Colon (tissue), 2 donors: ENCODE measurements at regions not wholly inside any gene's neighbourhood (a gene's known extent, or its start where the extent isn't known, plus 50 kb on each side); places are given as distances from the start of the nearest gene placed in this dataset.
"Not testable (repeated sequence)": the region's sequence is repeated elsewhere in the genome, so short reads cannot be mapped to it uniquely, and the experiment has no call there.

Experiments
- FAIRE-seq: peaks from 2 replicates; lab custom pipeline; 2012; peaks lifted over from hg19 to GRCh38; lab: Jason Lieb, UNC
- donor health status: control.
- donor health status: control.

GRCh38 chr2:75894170-75894569 lies 183.5 kb upstream of the GCFC2 start:
- no peak for FAIRE-seq

GRCh38 chr2:75892490-75892889 lies 181.8 kb upstream of the GCFC2 start:
- FAIRE-seq, result no peak

- FAIRE-seq, result no peak
Measured at GRCh38 chr2:75882530-75882929, 171.8 kb upstream of the GCFC2 start.

- FAIRE-seq, result not testable (repeated sequence)
Measured at GRCh38 chr2:75875606-75876005, 164.9 kb upstream of the GCFC2 start.

GRCh38 chr2:75871762-75872614 lies 161.3 kb upstream of the GCFC2 start:
- not testable (repeated sequence) for FAIRE-seq

DNA sequence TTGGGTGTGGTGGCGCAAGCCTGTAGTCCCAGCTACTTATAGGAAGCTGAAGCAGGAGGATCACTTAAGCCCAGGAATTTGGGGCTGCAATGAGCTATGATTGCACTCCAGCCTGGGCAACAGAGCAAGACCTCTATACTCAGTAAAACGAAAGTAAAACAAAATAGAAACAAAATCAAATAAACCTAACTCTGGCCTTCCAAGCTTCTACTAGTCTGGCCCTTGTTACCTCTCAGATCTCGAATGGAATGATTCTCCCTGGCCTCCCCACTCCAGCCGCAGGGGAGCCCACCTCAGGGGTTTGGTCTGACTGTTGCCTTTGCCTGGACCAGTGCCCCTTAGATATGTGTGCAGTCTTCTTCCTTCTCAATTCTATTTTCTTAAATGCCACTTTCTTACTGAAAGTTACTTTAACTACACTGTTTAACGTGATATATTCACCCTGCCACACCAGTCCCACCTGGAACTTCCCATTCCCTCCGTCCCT lies 160.0 kb upstream of the GCFC2 start:
- no peak for FAIRE-seq

- no peak for FAIRE-seq
Measured at GRCh38 chr2:75870133-75870532, 159.4 kb upstream of the GCFC2 start.

DNA sequence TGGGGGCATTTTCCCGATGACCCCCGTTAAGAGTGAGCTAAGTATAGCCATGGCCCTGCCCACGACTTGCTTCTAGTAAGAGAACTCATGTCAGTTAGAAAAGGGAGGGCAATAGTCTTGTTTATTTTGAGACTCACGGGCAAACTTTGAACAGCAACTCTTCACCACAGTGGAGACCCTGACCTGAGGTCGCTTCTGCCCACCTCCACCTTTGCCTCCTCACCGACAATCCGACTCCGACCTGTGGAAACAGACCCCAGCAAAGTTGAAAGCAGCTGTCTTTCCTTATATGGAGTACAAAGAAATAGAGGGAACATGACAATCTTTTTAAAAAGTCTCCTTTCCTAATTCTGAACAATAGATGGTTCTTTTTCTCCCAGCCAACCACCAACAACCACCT lies 155.0 kb upstream of the GCFC2 start:
- no peak for FAIRE-seq

DNA sequence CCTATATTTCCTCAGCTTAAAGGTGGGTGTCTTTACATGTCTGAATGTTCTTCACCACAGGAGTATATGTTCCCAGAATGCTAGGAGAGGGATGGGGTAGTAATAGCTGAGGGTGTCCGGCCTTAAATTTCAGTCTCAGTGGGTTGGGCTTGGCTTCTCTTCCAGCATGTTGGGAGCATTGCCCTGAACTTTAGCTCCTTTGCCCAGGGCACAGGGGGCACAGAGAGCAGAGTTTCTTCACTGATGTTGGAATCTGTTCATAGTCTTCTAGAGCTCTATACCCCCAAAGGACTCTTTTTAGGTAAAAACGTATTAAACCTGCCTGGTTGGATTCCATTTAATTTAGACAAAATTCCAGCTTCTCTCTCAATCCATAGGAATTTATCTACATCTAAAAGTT lies 154.4 kb upstream of the GCFC2 start:
- no peak for FAIRE-seq

DNA sequence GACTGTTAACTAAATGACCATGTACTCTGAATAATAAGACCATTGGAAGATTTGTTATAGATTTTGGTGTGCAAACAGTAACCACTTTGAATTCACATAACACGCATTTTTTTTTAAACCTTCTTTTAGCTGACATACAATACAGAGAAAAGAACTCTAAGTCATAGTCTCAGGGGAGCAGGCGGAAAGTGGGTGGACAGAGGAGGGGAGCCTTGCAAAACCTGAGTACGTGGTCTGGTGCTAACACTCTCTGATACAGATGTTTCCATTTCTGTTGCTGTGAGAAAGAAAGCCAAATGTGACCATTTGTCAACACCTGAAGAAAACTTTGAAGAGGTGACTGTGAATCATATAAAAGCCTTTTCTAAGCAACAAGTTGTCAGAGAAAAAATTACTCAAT lies 151.8 kb upstream of the GCFC2 start:
- no peak for FAIRE-seq

DNA sequence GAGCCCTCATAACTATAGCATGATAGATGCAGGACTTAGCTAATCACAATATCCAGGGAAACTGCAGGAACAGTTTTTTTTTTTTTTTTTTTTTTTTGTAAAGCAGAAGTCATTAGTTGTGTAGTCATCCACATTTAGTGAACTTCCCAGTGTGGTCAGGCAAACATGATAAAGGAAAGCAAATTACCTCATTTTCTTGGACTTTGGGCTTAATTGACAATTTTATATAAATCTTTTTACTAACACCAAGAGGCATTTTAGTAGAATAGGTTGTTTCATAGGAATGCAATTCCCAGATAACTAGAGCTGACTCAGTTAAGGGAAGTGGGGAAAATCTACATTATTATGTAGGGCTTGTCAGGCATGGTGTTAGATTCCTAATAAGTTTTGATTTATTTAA lies 142.7 kb upstream of the GCFC2 start:
- FAIRE-seq, result no peak

DNA sequence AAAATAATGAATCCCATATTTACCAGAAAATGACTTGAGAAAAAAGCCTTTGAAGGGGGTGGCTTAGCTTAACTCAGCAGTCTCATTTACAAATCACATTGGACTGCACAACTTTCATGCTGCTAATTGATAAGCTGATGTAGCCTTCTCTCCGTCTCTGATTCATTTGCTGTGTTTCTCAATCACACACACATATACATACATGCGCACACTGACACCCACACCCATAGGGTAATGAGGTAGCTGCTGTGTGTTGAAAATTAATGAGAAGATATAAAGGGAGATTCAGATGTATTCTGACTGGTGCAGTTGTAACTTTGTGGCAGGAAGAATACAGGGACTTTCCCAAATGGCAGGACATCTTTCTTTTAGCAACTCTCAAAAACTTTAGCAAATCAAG lies 141.9 kb upstream of the GCFC2 start:
- FAIRE-seq, result no peak

GRCh38 chr2:75846683-75847190 lies 136.0 kb upstream of the GCFC2 start:
- FAIRE-seq, result no peak

DNA sequence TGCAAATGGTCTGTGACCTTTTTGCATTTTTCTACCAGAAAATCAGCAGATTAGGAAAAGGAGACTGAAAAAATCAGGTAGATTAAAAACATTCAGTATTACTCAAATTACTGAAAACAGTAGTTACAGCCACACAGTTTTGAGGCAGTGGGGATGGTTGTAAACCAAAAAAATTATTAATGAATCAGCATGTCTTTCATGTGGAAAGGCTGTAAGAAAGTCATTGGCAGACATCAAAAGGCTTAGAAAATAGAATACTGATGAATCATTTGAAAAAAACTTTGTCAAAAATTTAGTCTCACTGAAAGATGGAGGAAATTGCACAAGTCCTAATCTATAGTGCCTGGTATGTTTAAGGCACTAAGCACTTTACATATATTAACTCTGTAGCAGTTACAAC lies 133.9 kb upstream of the GCFC2 start:
- no peak for FAIRE-seq

DNA sequence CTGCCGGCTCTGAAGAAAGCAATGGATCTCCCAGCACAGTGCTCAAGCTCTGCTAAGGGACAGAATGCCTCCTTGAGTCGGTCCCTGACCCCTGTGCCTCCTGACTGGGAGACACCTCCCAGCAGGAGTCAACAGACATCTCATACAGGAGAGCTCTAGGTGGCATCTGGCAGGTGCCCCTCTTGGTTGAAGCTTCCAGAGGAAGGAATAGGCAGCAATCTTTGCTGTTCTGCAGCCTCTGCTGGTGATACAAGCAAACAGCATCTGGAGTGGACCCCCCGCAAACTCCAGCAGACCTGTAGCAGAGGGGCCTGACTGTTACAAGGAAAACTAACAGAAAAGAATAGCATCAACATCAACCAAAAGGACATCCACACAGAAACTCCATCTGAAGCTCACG lies 123.9 kb upstream of the GCFC2 start:
- FAIRE-seq, result not testable (repeated sequence)

DNA sequence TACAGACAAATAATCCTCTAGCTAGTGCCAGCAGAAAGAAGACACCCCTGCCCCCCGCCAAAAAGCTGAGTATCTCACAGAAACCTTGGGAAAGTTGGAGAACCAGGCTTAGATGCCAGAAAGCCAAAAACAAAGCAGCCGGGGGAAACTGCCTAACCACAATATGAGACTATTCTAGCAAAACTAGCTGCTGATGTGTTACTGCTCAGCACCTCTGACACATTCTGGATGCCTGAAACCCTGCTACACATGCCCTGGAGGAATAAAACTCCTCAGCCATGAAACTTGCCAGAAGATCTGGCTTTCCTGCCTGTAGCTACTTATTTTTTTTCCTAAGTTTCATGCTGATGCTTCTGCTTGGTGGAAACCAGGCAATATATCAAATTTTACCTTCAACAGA lies 122.7 kb upstream of the GCFC2 start:
- FAIRE-seq, result no peak

DNA sequence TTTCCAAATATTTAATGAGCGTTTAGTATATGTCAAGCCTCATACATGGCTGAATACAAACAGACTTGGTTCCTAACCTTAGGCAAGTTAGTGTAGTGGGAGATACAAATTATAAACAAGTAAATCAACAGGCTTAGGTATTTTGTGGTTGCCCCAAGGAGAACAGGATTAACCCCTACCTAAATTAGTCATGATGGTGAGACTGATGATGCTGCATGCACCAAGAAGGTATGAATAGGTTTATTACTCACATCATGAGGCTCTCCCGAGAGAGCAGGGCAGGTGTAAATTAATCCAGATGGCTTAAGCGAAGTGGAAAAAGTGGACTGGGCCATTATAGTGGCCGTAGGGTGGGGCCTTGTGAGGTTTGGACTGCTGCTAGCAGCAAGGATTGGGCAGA lies 118.1 kb upstream of the GCFC2 start:
- FAIRE-seq, result no peak

DNA sequence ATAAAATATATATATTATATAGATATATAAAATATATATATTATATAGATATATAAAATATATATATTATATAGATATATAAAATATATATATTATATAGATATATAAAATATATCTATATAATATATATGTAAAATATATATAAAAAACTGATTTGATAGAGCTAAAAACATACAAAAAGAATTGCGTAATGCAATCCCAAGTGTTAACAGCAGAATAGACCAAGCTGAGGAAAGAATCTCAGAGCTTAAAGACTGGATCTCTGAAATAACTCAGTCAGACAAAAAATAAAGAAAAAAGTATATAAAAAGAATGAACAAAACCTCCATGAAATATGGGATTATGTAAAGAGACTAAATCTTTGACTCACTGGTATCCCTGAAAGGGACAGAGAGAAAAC lies 112.8 kb upstream of the GCFC2 start:
- not testable (repeated sequence) for FAIRE-seq

DNA sequence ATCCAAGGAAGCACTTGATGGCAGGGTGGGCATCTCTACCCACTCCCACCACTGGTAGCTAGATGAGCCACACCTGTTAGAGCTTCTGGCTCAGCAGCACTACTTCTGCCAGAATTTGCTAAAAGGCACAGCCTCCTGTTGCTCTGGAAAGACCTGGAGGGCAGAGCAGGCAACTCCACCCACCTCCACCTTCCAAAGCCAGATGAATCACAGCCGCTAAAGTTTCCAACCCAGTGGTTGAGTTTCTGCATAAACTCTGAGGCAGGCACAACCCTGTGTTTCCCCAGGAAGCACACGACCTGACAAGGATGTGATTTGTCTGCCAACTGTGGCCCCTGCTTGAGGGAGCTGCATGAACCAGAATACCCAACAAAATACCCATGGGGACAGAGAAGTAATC lies 111.6 kb upstream of the GCFC2 start:
- FAIRE-seq, result no peak

DNA sequence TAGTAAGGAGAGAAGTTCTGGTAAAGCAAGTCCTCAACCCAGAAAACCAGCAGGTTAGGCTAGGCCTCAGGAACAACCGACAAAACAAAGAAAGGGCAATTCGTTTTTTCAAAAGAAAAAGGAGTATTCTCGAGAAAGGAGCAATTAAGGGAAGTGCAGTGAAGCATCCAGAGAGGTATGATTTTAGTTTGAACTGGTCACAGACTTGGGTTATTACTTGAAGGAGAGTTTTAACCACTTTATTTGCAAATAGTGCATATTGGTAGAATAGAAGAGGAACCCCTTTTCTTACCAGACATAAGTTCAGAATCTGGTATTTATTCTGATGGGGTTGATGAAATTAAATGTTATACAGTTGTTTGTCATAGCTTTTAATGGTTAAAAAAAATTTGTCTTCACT lies 110.0 kb upstream of the GCFC2 start:
- no peak for FAIRE-seq

DNA sequence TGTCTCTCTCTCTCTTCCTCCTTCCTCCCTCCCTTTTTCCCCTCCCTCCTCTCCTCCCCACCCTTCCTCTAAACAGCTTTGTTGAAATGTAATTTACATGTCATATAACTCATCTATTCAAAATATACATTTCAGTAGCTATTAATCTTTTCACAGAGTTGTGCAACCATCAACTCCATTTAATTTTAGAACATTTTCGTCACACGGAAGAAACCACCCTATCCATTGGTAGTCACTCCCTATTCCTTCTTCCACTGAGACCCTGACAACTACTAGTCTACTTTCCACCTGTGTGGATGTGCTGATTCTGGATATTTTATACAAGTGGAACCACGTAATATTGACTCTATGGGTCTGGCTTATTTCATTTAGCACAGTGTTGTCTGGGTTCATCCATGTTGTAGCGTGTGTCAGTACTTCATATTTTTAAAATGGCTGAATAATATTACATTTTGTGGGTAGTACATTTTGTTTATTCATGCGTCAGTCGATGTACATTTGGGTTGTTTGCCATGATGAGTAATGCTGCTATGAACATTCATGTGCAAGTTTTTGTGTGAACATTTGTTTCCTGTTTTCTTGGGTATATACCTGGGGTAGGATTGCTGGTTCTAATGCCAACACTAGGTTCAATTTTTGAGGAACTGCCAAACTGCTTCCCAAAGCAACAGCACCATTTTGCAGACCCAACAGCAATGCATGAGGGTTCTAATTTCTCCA lies 100.1 kb upstream of the GCFC2 start:
- FAIRE-seq, result no peak

DNA sequence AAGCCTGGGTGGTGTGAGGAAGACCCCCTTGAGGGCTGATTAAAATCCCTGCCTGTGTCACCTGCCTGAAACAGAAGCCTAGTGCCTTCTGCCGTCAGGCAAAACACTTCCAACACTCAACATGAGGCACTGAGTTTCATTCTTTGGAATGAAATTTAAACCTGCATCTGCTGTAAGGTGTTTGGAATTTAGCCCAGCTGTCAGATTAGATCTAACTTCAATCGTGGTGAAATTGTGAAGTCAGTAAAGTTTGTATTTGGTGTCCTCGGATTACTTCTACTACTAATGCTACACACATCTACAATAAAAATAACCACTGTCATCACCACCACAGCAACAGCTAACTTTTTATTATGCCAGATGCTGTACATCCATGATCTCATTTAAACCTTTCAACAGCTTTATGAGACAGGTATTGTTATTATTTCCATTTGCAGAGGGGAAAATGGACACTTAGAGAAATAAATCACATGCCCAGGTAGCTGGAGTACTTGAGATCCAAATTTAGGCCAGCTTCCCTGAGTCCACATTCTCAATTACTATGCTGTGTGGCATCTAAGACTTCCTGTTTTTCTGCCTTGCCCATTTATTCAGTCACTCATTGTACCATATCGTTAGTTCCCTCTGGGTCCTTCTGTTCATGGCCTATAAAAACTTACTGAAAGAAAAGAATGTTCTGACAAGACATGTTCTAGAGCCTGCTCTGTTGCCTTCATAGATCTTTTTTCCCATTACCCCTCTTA lies 98.2 kb upstream of the GCFC2 start:
- no peak for FAIRE-seq

DNA sequence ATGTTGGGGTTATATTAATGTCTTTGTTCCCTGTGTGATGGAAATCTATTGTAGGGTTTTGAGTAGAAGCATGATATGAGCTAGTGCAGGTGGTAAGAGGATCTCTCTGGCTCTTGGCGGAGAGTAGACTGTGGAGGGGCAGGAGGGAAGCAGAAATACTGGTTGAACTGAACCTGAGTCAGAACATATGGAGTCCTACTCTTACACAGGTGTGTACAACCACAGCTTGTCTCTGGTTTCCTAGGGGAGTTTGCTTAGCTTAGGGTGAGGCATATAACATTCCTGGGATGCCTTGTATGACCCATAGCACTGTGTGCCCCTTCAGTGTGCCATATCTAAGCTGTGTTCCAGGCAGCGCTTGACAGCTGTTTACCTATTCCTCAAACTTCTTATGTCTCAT lies 97.3 kb upstream of the GCFC2 start:
- no peak for FAIRE-seq
